CD4-positive, alpha-beta T cell treated with Interleukin-6 for 4 hours (primary cell): ENCODE measurements at regions not wholly inside any gene's neighbourhood (a gene's known extent, or its start where the extent isn't known, plus 50 kb on each side); places are given as distances from the start of the nearest gene placed in this dataset.

ENCODE experiments used
- DNase-seq: peaks from one replicate; pipeline ENCODE4 v3.0.0-alpha.2; 2020; ENCODE audit warnings: mixed read lengths

DNA sequence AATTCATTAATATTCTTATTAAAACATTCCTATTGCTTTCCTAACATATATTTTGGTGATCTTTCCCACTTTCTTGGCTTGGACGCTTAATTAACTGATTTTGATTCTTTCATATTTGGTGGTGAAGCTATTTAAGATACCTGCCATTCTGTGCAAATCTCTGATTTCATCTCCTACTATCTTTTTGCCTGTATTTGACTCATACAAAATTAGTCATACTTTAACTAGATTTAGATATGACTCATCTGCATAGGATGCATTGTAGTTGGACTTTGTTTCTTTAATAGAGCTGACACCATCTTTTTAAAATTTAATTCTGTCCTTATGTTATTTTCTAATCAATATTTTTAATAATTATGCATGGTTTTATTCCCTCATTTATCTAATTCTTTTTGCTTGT is 93.8 kb upstream of the PLPPR4 start:
- no peak for DNase-seq

DNA sequence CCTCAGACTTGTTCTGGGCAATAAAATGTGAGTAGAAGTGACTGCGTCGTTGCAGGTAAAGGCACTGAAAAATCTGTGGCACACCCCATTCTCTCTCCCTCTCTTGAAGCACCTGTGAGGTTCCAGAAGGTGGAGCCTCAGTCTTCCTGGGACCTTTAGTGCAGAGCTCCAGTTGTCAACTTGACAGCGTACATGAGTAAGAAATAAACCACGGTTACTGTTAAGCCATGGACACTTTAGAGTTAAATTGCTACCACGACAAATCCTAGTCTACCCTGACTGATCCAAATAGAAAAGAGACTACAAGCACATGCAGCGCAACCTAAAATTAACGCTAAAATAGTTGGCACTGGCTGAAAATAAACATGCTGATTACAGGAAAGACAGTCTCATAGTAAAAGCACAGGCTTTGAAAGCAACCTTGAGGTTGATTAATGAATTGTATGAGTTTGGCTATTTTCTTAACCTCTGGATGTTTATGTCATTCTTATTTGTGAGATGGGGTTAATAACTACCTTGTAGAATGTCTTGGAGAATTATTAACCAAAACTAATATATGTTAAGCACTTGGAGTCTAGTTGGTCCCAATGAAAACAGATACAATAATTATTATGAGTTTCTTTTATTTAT is 93.0 kb upstream of the PLPPR4 start:
- DNase-seq, result no peak

DNA sequence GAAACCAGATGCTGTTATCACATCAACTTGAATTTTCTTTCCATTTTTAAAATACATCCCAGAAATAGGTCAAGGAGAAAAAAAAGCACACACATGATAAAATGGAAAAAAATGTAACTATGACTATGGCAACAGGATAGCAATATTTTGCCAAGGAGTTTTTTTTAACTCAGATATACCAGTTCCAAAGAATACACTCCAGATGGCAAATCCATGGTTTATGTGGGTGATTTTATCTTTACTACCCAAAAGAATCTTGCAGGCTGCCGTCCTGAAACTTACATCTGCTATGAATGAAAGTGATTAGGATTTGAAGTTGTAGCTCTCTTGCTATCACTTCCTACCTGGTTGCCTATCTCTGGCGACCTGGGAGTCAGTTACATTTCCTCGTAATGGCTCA is 91.0 kb upstream of the PLPPR4 start:
- no peak for DNase-seq

DNA sequence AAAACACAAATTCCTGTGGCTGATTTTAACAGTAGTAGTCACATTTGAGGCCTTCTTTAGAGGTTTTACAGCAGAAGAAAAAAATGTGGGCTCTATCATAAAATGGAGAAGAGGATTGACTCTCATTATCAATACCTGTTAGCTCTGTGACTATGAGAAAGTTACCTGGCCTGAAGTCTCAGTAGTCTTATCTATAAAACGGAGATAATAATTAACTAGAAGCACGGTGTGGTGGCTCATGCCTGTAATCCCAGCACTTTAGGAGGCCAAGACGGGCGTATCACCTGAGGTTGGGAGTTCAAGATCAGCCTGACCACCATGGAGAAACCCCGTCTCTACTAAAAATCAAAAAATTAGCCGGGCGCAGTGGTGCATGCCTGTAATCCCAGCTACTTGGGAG is 90.4 kb upstream of the PLPPR4 start:
- no peak for DNase-seq

DNA sequence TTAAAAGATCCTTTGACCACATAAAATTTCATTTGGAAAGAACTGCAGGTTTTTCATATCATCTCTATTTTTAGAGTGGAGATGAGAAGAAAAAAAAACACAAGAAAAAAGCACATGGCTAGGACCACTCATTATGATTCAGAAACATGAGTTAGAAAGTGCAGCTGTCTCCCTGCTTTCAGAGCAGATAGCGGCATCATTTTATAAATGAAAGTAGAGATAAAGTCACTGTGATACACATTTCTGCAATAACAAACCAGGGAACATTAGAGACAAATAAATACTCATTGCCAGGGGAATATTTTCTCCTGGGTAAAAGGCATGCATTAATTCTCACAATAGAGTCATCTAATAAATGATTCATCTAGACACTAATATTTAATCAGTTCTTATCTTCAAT is 87.5 kb upstream of the PLPPR4 start:
- no peak for DNase-seq

DNA sequence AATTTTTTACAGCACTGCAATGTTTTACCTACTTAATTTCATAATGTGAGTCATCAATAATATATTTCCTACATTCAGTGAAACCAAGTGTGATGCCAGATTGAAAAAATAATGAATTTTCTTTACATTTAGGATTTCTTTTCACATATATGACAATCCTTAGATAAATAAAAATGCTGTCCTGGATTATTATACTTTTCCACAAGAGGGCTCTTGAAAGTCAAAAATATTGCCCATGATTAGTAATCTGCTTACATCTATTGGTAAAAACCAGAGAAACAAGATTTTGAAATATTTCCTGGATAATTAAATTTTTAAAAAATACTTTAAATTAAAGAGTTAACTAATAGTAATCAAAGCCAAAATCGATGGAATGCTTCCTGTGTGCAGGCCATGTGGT is 86.8 kb upstream of the PLPPR4 start:
- no peak for DNase-seq

DNA sequence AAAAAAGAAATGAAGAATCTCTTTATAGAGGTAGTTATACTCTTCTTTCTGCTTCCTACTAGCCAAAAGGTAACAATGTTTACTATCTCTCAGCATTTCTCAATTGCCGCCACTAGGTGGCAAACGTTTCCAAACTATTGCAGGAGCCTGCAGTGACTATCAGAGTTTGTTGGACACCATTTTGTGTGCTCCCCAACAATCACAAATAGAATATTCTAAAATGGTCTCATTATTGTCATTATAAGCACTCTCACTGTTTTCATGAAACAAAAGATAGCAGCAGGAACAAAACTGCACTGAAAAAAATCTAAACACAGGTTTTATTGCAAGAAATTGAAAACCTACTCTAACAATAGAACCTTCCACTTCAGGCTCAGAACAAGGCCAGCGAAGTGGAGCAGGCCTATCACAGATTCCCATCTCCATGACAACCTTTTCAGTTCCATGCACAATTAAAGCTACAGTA is 83.9 kb upstream of the PLPPR4 start:
- peak; percentile 65 for DNase-seq

DNA sequence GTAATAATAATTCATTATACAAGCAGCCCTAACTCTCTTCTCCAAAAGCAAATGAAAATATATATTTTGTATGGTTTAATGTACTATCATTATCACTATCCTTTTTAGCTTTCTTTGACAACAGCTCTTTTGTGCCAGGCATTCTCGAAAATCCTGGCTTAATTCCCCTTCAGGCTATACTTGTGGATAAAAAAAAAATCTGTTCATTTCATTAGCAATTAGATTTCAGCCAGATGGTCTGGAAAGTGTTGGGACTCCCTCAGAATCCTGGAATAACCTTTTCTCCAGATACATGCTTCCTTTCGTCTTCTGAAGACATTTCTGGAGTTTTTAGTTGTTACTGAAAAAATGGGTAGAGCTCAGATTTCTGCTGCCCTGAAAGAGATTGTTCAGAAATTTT is 83.4 kb upstream of the PLPPR4 start:
- DNase-seq, result no peak

DNA sequence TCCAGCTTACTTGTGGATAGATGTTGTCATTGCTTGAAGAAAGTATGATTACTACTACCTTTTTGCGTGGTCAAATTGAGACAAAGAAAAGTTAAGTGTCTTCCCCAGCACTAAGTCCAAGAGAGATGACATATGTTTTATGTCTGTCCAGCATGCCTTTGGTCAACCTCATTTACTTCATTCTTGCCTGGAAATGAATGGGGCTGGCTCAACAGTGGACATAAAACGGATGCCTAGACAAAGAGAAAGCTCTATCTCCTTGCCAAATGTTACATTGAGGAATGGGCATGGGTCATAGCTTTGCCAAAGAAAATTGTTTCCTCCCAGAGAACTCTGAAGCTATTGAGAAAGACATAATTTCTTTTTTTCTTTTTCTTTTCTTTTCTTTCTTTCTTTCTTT is 82.4 kb upstream of the PLPPR4 start:
- no peak for DNase-seq

DNA sequence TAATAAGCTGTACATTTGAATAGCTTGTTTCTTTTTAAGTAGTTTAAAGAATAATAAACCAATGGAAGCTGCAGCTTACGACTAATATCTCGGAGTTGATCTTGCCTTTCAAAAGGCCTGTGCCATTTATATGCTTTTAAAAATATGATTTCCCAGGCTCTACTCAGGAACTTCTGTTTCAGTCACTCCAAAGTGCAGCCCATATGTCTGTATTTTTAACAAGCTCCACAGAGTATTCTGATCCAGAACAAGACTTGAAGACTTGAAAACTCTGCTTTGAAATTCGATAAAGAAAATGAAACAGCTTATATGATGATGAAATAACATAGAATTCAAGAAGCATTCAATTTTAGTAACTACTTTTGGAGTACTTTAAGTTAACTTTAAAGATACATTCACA is 79.1 kb upstream of the PLPPR4 start:
- DNase-seq, result no peak

DNA sequence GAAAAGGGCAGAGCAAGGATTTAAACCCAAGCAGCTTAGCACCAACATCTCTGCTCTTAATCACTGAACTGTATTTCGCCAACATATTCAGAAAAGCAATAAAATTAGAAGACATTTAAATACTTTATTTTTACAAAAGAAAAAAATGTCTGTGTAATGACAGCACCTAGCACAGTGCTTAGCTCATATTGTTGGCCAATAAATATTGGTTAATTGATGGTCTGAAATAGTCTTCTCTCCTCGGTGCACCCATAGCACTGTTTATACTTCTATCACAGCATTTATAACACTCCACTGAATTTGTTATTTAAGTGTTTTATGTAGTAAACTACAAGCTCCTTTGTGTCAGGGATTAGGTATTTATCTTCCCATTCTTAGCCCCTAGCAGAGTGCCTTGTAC is 70.9 kb upstream of the PLPPR4 start:
- DNase-seq, result no peak

DNA sequence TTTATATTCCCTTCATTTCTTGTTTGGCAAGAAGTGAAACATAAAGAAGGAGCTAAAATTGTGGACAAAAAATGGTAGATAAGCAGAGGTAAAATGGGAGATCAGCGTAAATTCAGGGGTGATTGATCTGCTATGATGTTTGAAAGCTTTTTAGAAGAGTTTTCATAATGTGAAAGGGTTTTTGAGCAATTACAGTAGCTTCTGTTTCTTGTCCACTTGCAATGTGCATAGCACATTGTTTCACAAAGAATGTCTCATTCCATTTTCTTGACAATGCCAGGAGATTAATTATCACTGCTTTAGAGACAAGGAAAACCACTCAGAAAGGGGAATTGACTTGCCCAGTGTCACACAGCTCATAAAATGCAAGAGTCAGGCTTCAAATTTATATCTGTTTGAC is 65.9 kb upstream of the PLPPR4 start:
- DNase-seq, result no peak

DNA sequence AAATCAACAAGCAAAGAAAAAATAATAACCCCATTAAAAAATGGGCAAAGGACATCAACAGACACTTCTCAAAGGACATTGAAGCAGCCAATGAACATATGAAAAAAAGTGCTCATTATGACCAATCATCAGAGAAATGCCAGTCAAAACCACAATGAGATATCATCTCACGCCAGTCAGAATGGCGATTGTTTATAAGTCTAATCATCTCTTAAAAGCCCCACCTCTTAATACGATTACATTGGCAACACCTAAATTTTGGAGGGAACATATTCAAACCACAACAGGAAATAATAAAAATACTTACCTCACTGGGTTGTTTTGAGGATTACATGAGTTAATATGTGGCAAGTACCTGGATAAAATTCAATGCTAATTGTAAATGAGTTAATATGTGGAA is 57.1 kb upstream of the PLPPR4 start:
- DNase-seq, result no peak
